Fibroblast of lung (primary cell): ENCODE measurements at regions not wholly inside any gene's neighbourhood (a gene's known extent, or its start where the extent isn't known, plus 50 kb on each side); places are given as distances from the start of the nearest gene placed in this dataset.
A peak's percentile ranks its signal among the peaks of the same experiment; 100 is the strongest.

Experiments used
- DNase-seq, 2 donors: peaks; one replicate each; pipeline versions ENCODE4 v3.0.0 to v3.0.0-alpha.2; 2010; ENCODE audit warnings: low read depth in 2 of 2
- H2AFZ ChIP-seq: 2 replicates; pipeline ENCODE4 v1.5.1; 2012; ENCODE audit warnings: low read length, control low read depth, inconsistent platforms
- H3K27ac ChIP-seq: 2 replicates; pipeline ENCODE4 v1.5.1; 2011; ENCODE audit warnings: low read length, control low read depth; ENCODE audit not compliant: insufficient read depth
- H3K27me3 ChIP-seq: 2 replicates; pipeline ENCODE4 v1.5.1; 2011; ENCODE audit warnings: mild to moderate bottlenecking, low read length; ENCODE audit not compliant: control insufficient read depth, insufficient read depth
- H3K36me3 ChIP-seq: 2 replicates; pipeline ENCODE4 v1.5.1; 2011; ENCODE audit warnings: low read length; ENCODE audit not compliant: control insufficient read depth, insufficient read depth
- H3K4me1 ChIP-seq: 2 replicates; pipeline ENCODE4 v1.5.1; 2011; ENCODE audit warnings: low read length; ENCODE audit not compliant: control insufficient read depth, insufficient read depth; ENCODE audit errors: extremely low read depth
- H3K4me2 ChIP-seq: 2 replicates; pipeline ENCODE4 v1.5.1; 2011; ENCODE audit warnings: low read length, control low read depth; ENCODE audit not compliant: insufficient read depth; ENCODE audit errors: extremely low read depth
- H3K4me3 ChIP-seq, 4 experiments: fragments of 200-600 bp in 1 of 4; sonication (generic) in 1 of 4; replicated peaks in 1 of 4; 2 replicates each; pipeline ENCODE4 v1.5.1; 2011 to 2016; ENCODE audit warnings: low read length in 4 of 4, low read depth in 3 of 4, mild to moderate bottlenecking in 3 of 4, control low read depth in 2 of 4, inconsistent platforms in 1 of 4, mixed read lengths in 1 of 4; ENCODE audit not compliant: insufficient read depth in 1 of 4; ENCODE audit errors: control extremely low read depth in 1 of 4
- H3K79me2 ChIP-seq: 2 replicates; pipeline ENCODE4 v1.5.1; 2012; ENCODE audit warnings: mild to moderate bottlenecking, low read length, inconsistent platforms; ENCODE audit not compliant: control insufficient read depth, insufficient read depth
- H3K9ac ChIP-seq: 2 replicates; pipeline ENCODE4 v1.5.1; 2011; ENCODE audit warnings: mild to moderate bottlenecking, low read length, control low read depth; ENCODE audit not compliant: insufficient read depth
- H3K9me3 ChIP-seq: 2 replicates; pipeline ENCODE4 v1.5.1; 2012; ENCODE audit warnings: low read depth, low read length; ENCODE audit not compliant: control insufficient read depth, insufficient read depth
- H4K20me1 ChIP-seq: 2 replicates; pipeline ENCODE4 v1.5.1; 2011; ENCODE audit warnings: low read length; ENCODE audit not compliant: control insufficient read depth, insufficient read depth; ENCODE audit errors: extremely low read depth
- CTCF ChIP-seq, 2 donors: IDR thresholded peaks in 1 of 2; conservative IDR thresholded peaks in 1 of 2; 1 replicate in 1 of 2; 2 replicates in 1 of 2; pipeline ENCODE4 v1.5.1; 2011 to 2012; ENCODE audit warnings: low read length in 2 of 2, control low read depth in 1 of 2, inconsistent platforms in 1 of 2, low read depth in 1 of 2, mild to moderate bottlenecking in 1 of 2
- EZH2 ChIP-seq: IDR thresholded peaks from 2 replicates; pipeline ENCODE4 v1.5.1; 2012; ENCODE audit warnings: low read length, control low read depth, mild to moderate bottlenecking; ENCODE audit errors: missing control alignments

GRCh38 chr10:8312079-8312478 lies 257.6 kb downstream of the GATA3 start:
- H3K4me2 ChIP-seq = no peak overlapping the region
- no peak overlapping the region for H3K9ac ChIP-seq
- no peak for TF ChIP-seq EZH2
- TF ChIP-seq CTCF (conservative IDR thresholded peaks at IDR 0.05 in 1 of 2, IDR thresholded peaks at IDR 0.05 in 1 of 2; ENCODE audit: low read depth in 1 of 2, low read length in 2 of 2) = no peak
- H3K4me3 ChIP-seq = no peak overlapping the region
- no peaks in the 10 kb centered on the region for H3K9me3 ChIP-seq
- no peaks in the 10 kb centered on the region for H4K20me1 ChIP-seq
- no peak overlapping the region for H2AFZ ChIP-seq
- no peak overlapping the region for H3K27ac ChIP-seq
- no peaks in the 10 kb centered on the region for H3K36me3 ChIP-seq
- H3K79me2 ChIP-seq = no peaks in the 10 kb centered on the region
- no peaks in the 10 kb centered on the region for H3K4me1 ChIP-seq
- no peaks in the 10 kb centered on the region for H3K27me3 ChIP-seq
- peak in 1 of 2 donors; percentile 68 for DNase-seq

GRCh38 chr10:8312781-8313180 lies 258.3 kb downstream of the GATA3 start:
- peak in 1 of 2 donors; percentile 90 for DNase-seq
- TF ChIP-seq CTCF (conservative IDR thresholded peaks at IDR 0.05 in 1 of 2, IDR thresholded peaks at IDR 0.05 in 1 of 2; ENCODE audit: low read depth in 1 of 2, low read length in 2 of 2) (no peak), EZH2 (no peak)
- H3K9me3 ChIP-seq = no peaks in the 10 kb centered on the region
- H3K36me3 ChIP-seq = no peaks in the 10 kb centered on the region
- H3K4me2 ChIP-seq = no peak overlapping the region
- H3K4me1 ChIP-seq = no peaks in the 10 kb centered on the region
- no peak overlapping the region for H3K9ac ChIP-seq
- H3K4me3 ChIP-seq = no peak overlapping the region
- no peak overlapping the region for H2AFZ ChIP-seq
- H3K27me3 ChIP-seq = no peaks in the 10 kb centered on the region
- no peaks in the 10 kb centered on the region for H3K79me2 ChIP-seq
- H4K20me1 ChIP-seq = no peaks in the 10 kb centered on the region
- no peak overlapping the region for H3K27ac ChIP-seq

- Histone ChIP-seq H3K27ac (no peak overlapping the region), H2AFZ (no peak overlapping the region), H3K27me3 (no peaks in the 10 kb centered on the region), H3K4me1 (no peaks in the 10 kb centered on the region), H3K4me2 (no peak overlapping the region), H3K9ac (no peak overlapping the region), H4K20me1 (no peaks in the 10 kb centered on the region), H3K79me2 (no peaks in the 10 kb centered on the region), H3K36me3 (no peaks in the 10 kb centered on the region), H3K4me3 (no peak overlapping the region), H3K9me3 (no peaks in the 10 kb centered on the region)
- TF ChIP-seq EZH2 = no peak
- no peak for TF ChIP-seq CTCF (conservative IDR thresholded peaks at IDR 0.05 in 1 of 2, IDR thresholded peaks at IDR 0.05 in 1 of 2; ENCODE audit: low read depth in 1 of 2, low read length in 2 of 2)
- DNase-seq = no peak
Measured at GRCh38 chr10:8314486-8314885, 260.0 kb downstream of the GATA3 start.
